RWPE1 (cell line): ENCODE measurements at regions not wholly inside any gene's neighbourhood (a gene's known extent, or its start where the extent isn't known, plus 50 kb on each side); places are given as distances from the start of the nearest gene placed in this dataset.

Source experiments
- CTCF ChIA-PET: fragments of 350-600 bp; sonication (Branson Sonifier 250); formaldehyde crosslinking; extraction: SDS; loops from one replicate; lab custom pipeline; 2021; lab: Yijun Ruan, JAX
- POLR2A ChIA-PET: fragments of 400-600 bp; formaldehyde crosslinking; extraction: SDS; loops from one replicate; lab custom pipeline; 2020; ENCODE audit warnings: antibody characterized with exemption; ENCODE audit not compliant: low non-redundant PET; lab: Yijun Ruan, JAX
- DNase-seq: peaks from one replicate; pipeline ENCODE4 v3.0.0; 2012; ENCODE audit warnings: low spot score
- H3K27ac ChIP-seq: fragments of 450-650 bp; 2 replicates; pipeline ENCODE4 v1.5.1; 2017
- CTCF ChIP-seq: fragments of 450-650 bp; conservative IDR thresholded peaks from 2 replicates; pipeline ENCODE4 v1.5.1; 2017; ENCODE audit warnings: low read depth, mild to moderate bottlenecking

- DNase-seq = no peak
- ChIA-PET POLR2A (no interaction called here), CTCF (no interaction called here)
- no peak overlapping the region for H3K27ac ChIP-seq
- no peak for TF ChIP-seq CTCF
These were observed 435.9 kb upstream of the PDE3A start for GRCh38 chr12:19932413-19932812.

DNA sequence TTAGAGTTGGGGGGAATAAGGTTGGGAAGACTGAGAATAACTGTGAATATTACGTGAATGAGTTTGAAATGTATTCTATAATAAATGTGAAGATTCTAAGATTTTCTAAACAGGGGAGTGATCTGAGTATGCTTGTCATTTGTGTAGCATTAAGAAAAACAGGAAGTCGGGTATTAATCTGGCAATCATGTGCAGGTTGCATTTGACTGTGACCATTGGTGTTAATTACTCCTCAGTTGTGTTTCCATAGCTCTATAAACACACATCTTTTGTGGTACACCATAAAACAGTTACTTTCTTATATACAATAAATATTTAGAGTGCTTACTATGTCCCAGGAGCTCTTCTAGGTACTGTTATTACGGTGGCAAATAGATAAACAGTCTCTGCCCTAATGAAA is 434.4 kb upstream of the PDE3A start:
- no peak for DNase-seq
- H3K27ac ChIP-seq = no peak overlapping the region
- ChIA-PET POLR2A (no interaction called here), CTCF (no interaction called here)
- no peak for TF ChIP-seq CTCF

DNA sequence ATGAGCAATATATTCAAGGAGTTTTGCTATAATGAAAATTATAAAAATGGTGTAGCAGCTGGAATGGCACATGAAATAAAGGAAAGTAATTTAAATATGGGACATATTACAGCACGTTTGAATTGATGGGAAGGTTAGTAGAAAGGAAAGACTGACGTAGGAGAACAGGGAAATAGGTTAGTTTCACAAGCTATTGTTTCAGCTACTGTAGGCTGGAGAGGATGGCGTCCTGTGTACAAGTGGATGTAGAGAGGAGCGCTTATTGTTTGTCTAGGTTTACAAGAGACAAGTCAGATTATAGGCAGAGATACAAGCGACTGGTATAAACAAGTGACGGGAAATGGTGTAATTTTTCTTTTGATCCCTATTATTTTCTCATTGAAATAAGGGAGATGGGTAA is 431.2 kb upstream of the PDE3A start:
- DNase-seq = no peak
- H3K27ac ChIP-seq = no peak overlapping the region
- TF ChIP-seq CTCF = no peak
- ChIA-PET CTCF (interaction anchor here (0.6 kb wide), 1 partner anchor 84 kb away, joined by 4 read pairs; no protein-coding TSS in a partner anchor), POLR2A (no interaction called here)

DNA sequence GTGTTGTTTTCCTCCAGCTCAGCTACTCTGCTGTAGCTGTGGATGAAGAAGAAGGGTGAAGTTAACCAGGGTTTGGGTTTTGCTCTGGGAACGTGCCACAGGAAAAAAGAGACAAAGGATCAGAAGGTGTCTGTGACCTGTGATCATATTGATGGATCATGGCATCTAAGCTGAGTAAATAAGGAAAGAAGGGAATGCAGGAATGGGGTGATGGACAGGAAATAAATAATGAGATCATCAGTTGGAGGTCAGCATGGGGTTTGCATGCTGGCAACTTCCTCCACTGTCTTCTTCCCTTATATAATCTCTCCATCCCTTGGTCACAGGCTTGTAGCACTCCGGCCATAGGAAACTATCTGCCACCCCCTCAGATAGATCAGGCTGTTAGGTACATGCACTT is 430.3 kb upstream of the PDE3A start:
- CTCF ChIA-PET = interaction anchor here (0.6 kb wide), 1 partner anchor 83 kb away, joined by 4 read pairs; no protein-coding TSS in a partner anchor
- no peak for TF ChIP-seq CTCF
- POLR2A ChIA-PET = no interaction called here
- DNase-seq = no peak
- no peak overlapping the region for H3K27ac ChIP-seq

DNA sequence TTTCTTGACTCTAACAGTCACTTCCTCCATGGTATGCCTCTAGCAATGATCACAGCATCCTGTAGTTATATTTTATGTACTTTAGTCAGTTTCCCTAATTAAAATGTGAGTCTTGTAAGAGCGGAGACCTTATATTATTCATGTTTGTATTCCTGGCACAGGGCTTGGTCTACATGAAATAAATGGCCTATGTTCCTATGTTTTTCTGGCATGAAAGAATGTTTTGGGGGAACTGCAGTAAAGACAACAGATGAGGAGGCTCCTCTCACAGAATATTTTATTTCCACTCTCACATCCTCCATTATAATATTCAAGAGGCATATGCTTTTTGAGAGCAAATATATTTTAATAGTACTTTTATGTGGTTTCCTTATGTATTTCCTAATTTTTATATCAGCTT is 429.8 kb upstream of the PDE3A start:
- POLR2A ChIA-PET = no interaction called here
- no peak for TF ChIP-seq CTCF
- DNase-seq = no peak
- no peak overlapping the region for H3K27ac ChIP-seq
- CTCF ChIA-PET = no interaction called here

DNA sequence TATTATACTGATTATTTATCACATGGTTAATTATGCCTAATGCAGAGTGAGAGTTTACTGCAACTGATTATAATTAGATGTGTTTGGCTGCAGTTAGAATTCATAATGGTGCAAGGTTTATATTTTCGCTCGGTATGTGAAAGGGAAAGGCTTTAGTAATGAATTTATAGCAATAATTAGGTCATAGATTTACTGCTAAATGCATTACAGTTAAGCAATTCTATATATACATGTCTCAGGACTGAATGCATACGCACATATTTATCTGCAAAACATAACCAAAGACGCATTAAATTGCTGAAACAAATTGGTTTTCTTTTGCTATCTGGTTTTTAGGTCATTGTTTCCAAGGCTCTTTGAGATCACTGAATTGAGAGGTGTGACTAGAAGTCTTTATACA is 428.1 kb upstream of the PDE3A start:
- H3K27ac ChIP-seq = no peak overlapping the region
- TF ChIP-seq CTCF = no peak
- ChIA-PET CTCF (no interaction called here), POLR2A (no interaction called here)
- no peak for DNase-seq

DNA sequence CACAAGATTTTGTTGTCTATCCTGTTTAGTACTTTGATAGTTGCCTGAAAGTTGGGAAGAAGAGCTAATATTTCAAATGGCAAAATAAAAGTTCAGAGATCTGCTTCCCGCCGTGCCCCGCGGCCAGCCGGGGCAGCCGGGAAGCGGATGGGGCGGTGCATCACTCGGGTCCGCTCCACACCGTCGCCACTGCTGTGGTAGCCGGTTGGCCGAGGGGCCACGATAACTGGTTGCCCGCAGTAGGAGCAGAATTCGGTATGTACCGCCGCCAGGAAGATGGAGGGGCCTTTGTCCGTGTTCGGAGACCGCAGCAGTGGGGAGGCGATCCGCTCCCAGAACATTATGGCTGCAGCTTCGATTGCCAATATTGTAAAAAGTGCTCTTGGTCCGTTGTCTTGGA is 427.2 kb upstream of the PDE3A start:
- ChIA-PET CTCF (no interaction called here), POLR2A (no interaction called here)
- no peak overlapping the region for H3K27ac ChIP-seq
- TF ChIP-seq CTCF = no peak
- DNase-seq = no peak
